HCT116 (cell line): ENCODE measurements at regions not wholly inside any gene's neighbourhood (a gene's known extent, or its start where the extent isn't known, plus 50 kb on each side); places are given as distances from the start of the nearest gene placed in this dataset.

ENCODE experiments used
- ATAC-seq: fragments of 200-7000 bp; cut with Tn5 transposase; 2 replicates; pipeline ENCODE4 v1.9.1; 2020; ENCODE audit warnings: mild to moderate bottlenecking, moderate library complexity
- BruUV-seq: library from RNA; stranded (reverse); fragments of 400-500 nt; replicated peaks from 2 replicates; lab custom pipeline; 2021; lab: Mats Ljungman, UMichigan
- CTCF ChIA-PET: fragments of 300-600 bp; sonication (Branson Sonifier 250); formaldehyde crosslinking; loops from one replicate; lab custom pipeline; 2021; ENCODE audit warnings: antibody characterized with exemption; lab: Charles Lee
- POLR2A ChIA-PET: fragments of 300-600, 350-600 bp; sonication (Branson Sonifier 250); formaldehyde crosslinking; loops from one replicate; lab custom pipeline; 2021; ENCODE audit warnings: antibody characterized with exemption; lab: Charles Lee
- RAD21 ChIA-PET, 2 experiments: fragments of 300-600 bp; sonication (Branson Sonifier 250); formaldehyde crosslinking; loops; one replicate each; lab custom pipeline; 2023; ENCODE audit warnings: low total read pairs in 2 of 2; ENCODE audit not compliant: uncharacterized antibody in 2 of 2, unreplicated experiment in 2 of 2, low non-redundant PET in 1 of 2; lab: Charles Lee
- DNase-seq: peaks from one replicate; pipeline ENCODE4 v3.0.0-alpha.2; 2010; ENCODE audit warnings: low read depth, low spot score
- H2AFZ ChIP-seq: fragments of 200-600 bp; shearing (Covaris generic), sonication (generic); 2 replicates; pipeline ENCODE4 v1.6.1; 2017; ENCODE audit warnings: low read depth, mixed run types, mixed read lengths, antibody characterized with exemption, low read length; ENCODE audit not compliant: poor library complexity, severe bottlenecking
- H3K27ac ChIP-seq: 2 replicates; pipeline ENCODE4 v1.5.1; 2012; ENCODE audit warnings: low read depth, low read length
- H3K27me3 ChIP-seq: fragments of 200-600 bp; sonication (generic); 2 replicates; pipeline ENCODE4 v1.6.1; 2016; ENCODE audit warnings: mixed run types, low read length, mixed read lengths; ENCODE audit not compliant: insufficient read depth
- H3K36me3 ChIP-seq, 2 experiments: fragments of 200-500 bp in 1 of 2; fragments of 200-600 bp in 1 of 2; sonication (Bioruptor generic) in 1 of 2; sonication (generic) in 1 of 2; 2 replicates each; pipeline versions ENCODE4 v1.5.1 to v1.6.1; 2014 to 2016; ENCODE audit warnings: low read length in 2 of 2, inconsistent platforms in 1 of 2, mixed read lengths in 1 of 2, mixed run types in 1 of 2; ENCODE audit not compliant: insufficient read depth in 2 of 2, control insufficient read depth in 1 of 2
- H3K4me1 ChIP-seq, 2 experiments: fragments of 200-600 bp in 1 of 2; sonication (generic) in 1 of 2; 2 replicates each; pipeline versions ENCODE4 v1.5.1 to v1.6.1; 2012 to 2017; ENCODE audit warnings: low read length in 2 of 2, inconsistent platforms in 1 of 2, mild to moderate bottlenecking in 1 of 2, mixed read lengths in 1 of 2, mixed run types in 1 of 2, moderate library complexity in 1 of 2; ENCODE audit not compliant: insufficient read depth in 2 of 2, control insufficient read depth in 1 of 2
- H3K4me2 ChIP-seq: fragments of 200-600 bp; sonication (generic); 2 replicates; pipeline ENCODE4 v1.6.1; 2017; ENCODE audit warnings: mixed run types, low read length, mixed read lengths
- H3K4me3 ChIP-seq, 2 experiments: fragments of 200-600 bp in 1 of 2; sonication (generic) in 1 of 2; replicated peaks in 1 of 2; 2 replicates each; pipeline ENCODE4 v1.5.1; 2011 to 2016; ENCODE audit warnings: low read length in 2 of 2, control low read depth in 1 of 2, low read depth in 1 of 2, mild to moderate bottlenecking in 1 of 2, mixed read lengths in 1 of 2, mixed run types in 1 of 2
- H3K79me2 ChIP-seq: fragments of 200-600 bp; sonication (generic); 2 replicates; pipeline ENCODE4 v1.6.1; 2017; ENCODE audit warnings: mild to moderate bottlenecking, mixed run types, low read length, moderate library complexity, mixed read lengths; ENCODE audit not compliant: insufficient read depth
- H3K9ac ChIP-seq: fragments of 200-600 bp; sonication (generic); 2 replicates; pipeline ENCODE4 v1.6.1; 2016; ENCODE audit warnings: low read length, mixed read lengths
- H3K9me2 ChIP-seq: fragments of 200-600 bp; sonication (generic), shearing (Covaris generic); 2 replicates; pipeline ENCODE4 v1.6.1; 2017; ENCODE audit warnings: mixed run types, mild to moderate bottlenecking, moderate library complexity; ENCODE audit not compliant: insufficient read depth
- H3K9me3 ChIP-seq, 2 experiments: fragments of 200-500 bp in 1 of 2; fragments of 200-600 bp in 1 of 2; sonication (Bioruptor generic) in 1 of 2; sonication (generic) in 1 of 2; 2 replicates each; pipeline ENCODE4 v1.6.1; 2014 to 2017; ENCODE audit warnings: low read length in 2 of 2, mixed read lengths in 2 of 2, inconsistent platforms in 1 of 2, low read depth in 1 of 2, mild to moderate bottlenecking in 1 of 2, mixed run types in 1 of 2, moderate library complexity in 1 of 2; ENCODE audit not compliant: control insufficient read depth in 1 of 2, insufficient read depth in 1 of 2
- H4K20me1 ChIP-seq: fragments of 200-600 bp; sonication (generic), shearing (Covaris generic); 2 replicates; pipeline ENCODE4 v1.6.1; 2017; ENCODE audit warnings: mixed run types, mild to moderate bottlenecking, moderate library complexity; ENCODE audit not compliant: insufficient read depth
- ATF3 ChIP-seq: IDR thresholded peaks from 2 replicates; pipeline ENCODE4 v1.6.1; 2012
- CBX3 ChIP-seq: IDR thresholded peaks from 2 replicates; pipeline ENCODE4 v1.6.1; 2012; ENCODE audit warnings: low read depth
- CEBPB ChIP-seq: IDR thresholded peaks from 2 replicates; pipeline ENCODE4 v1.6.1; 2012; ENCODE audit warnings: low read depth
- EZH2 ChIP-seq: fragments of 200-600 bp; sonication (generic); IDR thresholded peaks from 2 replicates; pipeline ENCODE4 v1.6.1; 2017; ENCODE audit warnings: antibody characterized with exemption, mixed run types
- FOSL1 ChIP-seq: IDR thresholded peaks from 2 replicates; pipeline ENCODE4 v1.6.1; 2012; ENCODE audit warnings: low read depth
- JUND ChIP-seq: IDR thresholded peaks from 2 replicates; pipeline ENCODE4 v1.6.1; 2012
- MAX ChIP-seq: IDR thresholded peaks from 2 replicates; pipeline ENCODE4 v1.6.1; 2012
- POLR2A ChIP-seq: IDR thresholded peaks from 2 replicates; pipeline ENCODE4 v1.7.0; 2011; ENCODE audit warnings: borderline replicate concordance; ENCODE audit not compliant: insufficient read depth, insufficient read length; ENCODE audit errors: extremely low read depth
- POLR2AphosphoS5 ChIP-seq: IDR thresholded peaks from 2 replicates; pipeline ENCODE4 v1.6.1; 2011; ENCODE audit warnings: mild to moderate bottlenecking, low read depth, low read length, moderate library complexity
- RAD21 ChIP-seq: IDR thresholded peaks from 2 replicates; pipeline ENCODE4 v1.6.1; 2012; ENCODE audit warnings: low read depth, mild to moderate bottlenecking
- REST ChIP-seq: IDR thresholded peaks from 2 replicates; pipeline ENCODE4 v1.6.1; 2012; ENCODE audit warnings: low read depth
- SP1 ChIP-seq: IDR thresholded peaks from 2 replicates; pipeline ENCODE4 v1.6.1; 2012; ENCODE audit warnings: low read depth
- TCF7L2 ChIP-seq: IDR thresholded peaks from 2 replicates; pipeline ENCODE4 v1.7.0; 2011; ENCODE audit warnings: borderline replicate concordance, inconsistent platforms; ENCODE audit not compliant: insufficient read depth, insufficient read length; ENCODE audit errors: extremely low read depth
- YY1 ChIP-seq: IDR thresholded peaks from 2 replicates; pipeline ENCODE4 v1.6.1; 2011; ENCODE audit warnings: low read length, low read depth, moderate library complexity, mild to moderate bottlenecking; ENCODE audit not compliant: insufficient replicate concordance; ENCODE audit errors: extremely low read depth
- ZBTB33 ChIP-seq: IDR thresholded peaks from 2 replicates; pipeline ENCODE4 v1.6.1; 2011; ENCODE audit warnings: mild to moderate bottlenecking, low read length, moderate library complexity; ENCODE audit not compliant: insufficient replicate concordance; ENCODE audit errors: extremely low read depth
- ZNF274 ChIP-seq: fragments of 200-500 bp; sonication (Bioruptor generic); IDR thresholded peaks from 2 replicates; pipeline ENCODE4 v1.6.1; 2014; ENCODE audit warnings: mild to moderate bottlenecking, low read depth, low read length, inconsistent platforms
- intact Hi-C: fragments of 100-400 bp; cut with micrococcal nuclease; formaldehyde crosslinking; loops from 2 replicates; pipeline ENCODE4 v1.10.0; 2022

- TF ChIP-seq REST (no peak), FOSL1 (no peak)
- TF ChIP-seq, all 23 proteins: peak for 0
Measured at GRCh38 chr3:38980938-38981337, 70.8 kb downstream of the SCN11A start (continued).

- POLR2A ChIA-PET: no interaction called here
- Histone ChIP-seq H3K27ac (no peak overlapping the region), H4K20me1 (no peaks in the 10 kb centered on the region), H3K4me3 (no peak overlapping the region), H3K4me1 (no peaks in the 10 kb centered on the region), H3K36me3 (no peaks in the 10 kb centered on the region), H3K9me2 (no peaks in the 10 kb centered on the region), H3K9ac (no peak overlapping the region), H3K79me2 (no peaks in the 10 kb centered on the region), H3K4me2 (no peak overlapping the region), H3K9me3 (no peaks in the 10 kb centered on the region), H3K27me3 (peaks cover 34% of the 10 kb centered on the region), H2AFZ (no peak overlapping the region)
- RAD21 ChIA-PET: no interaction called here
- DNase-seq: no peak
- no peak for ATAC-seq
- CTCF ChIA-PET: no interaction called here
- no TSS peak for BruUV-seq
- TF ChIP-seq ATF3 (no peak), CBX3 (no peak), TCF7L2 (no peak), RAD21 (no peak), SP1 (no peak), JUND (no peak), YY1 (no peak), ZBTB33 (no peak), EZH2 (no peak), POLR2AphosphoS5 (no peak), CEBPB (no peak), FOSL1 (no peak), MAX (no peak), POLR2A (no peak), ZNF274 (no peak)
- intact Hi-C loops: no loop called here
Measured at GRCh38 chr3:38978729-38979128, 73.0 kb downstream of the SCN11A start.
